ENCODE measurements at regions not wholly inside any gene's neighbourhood (a gene's known extent, or its start where the extent isn't known, plus 50 kb on each side); places are given as distances from the start of the nearest gene placed in this dataset.
"Not testable (repeated sequence)": the region's sequence is repeated elsewhere in the genome, so short reads cannot be mapped to it uniquely, and the experiment has no call there.

GRCh38 chr5:17989036-17989435, 354.8 kb downstream of the TAF11L14 start:
- DNase-seq, result no peak

- DNase-seq, result no peak
Observed at GRCh38 chr5:17989567-17990563, 355.6 kb downstream of the TAF11L14 start.

- DNase-seq, result no peak
Observed at GRCh38 chr5:17991775-17992174, 357.5 kb downstream of the TAF11L14 start.

GRCh38 chr5:17992291-17992690, 358.0 kb downstream of the TAF11L14 start:
- no peak for DNase-seq

- DNase-seq, result no peak
Observed at GRCh38 chr5:17995997-17996396, 361.7 kb downstream of the TAF11L14 start.

- DNase-seq, result no peak
Observed at GRCh38 chr5:17999858-18000257, 365.6 kb downstream of the TAF11L14 start.

GRCh38 chr5:18000744-18001143, 366.5 kb downstream of the TAF11L14 start:
- no peak for DNase-seq

GRCh38 chr5:18003312-18003711, 369.1 kb downstream of the TAF11L14 start:
- DNase-seq, result no peak

- no peak for DNase-seq
Observed at GRCh38 chr5:18003784-18004183, 369.5 kb downstream of the TAF11L14 start.

- DNase-seq, result not testable (repeated sequence)
Observed at GRCh38 chr5:18006235-18006634, 372.0 kb downstream of the TAF11L14 start.

- DNase-seq, result no peak
Observed at GRCh38 chr5:18008940-18009339, 374.7 kb downstream of the TAF11L14 start.

GRCh38 chr5:18010053-18010452, 375.8 kb downstream of the TAF11L14 start:
- no peak for DNase-seq

GRCh38 chr5:18018472-18018871, 384.2 kb downstream of the TAF11L14 start:
- DNase-seq, result no peak

- no peak for DNase-seq
Observed at GRCh38 chr5:18023275-18023674, 389.0 kb downstream of the TAF11L14 start.

GRCh38 chr5:18023986-18024385, 389.7 kb downstream of the TAF11L14 start:
- no peak for DNase-seq

- no peak for DNase-seq
Observed at GRCh38 chr5:18024542-18024941, 390.3 kb downstream of the TAF11L14 start.

GRCh38 chr5:18027241-18027867, 393.1 kb downstream of the TAF11L14 start:
- no peak for DNase-seq

- no peak for DNase-seq
Observed at GRCh38 chr5:18028036-18028435, 393.8 kb downstream of the TAF11L14 start.

GRCh38 chr5:18032744-18033143, 398.5 kb downstream of the TAF11L14 start:
- no peak for DNase-seq

- no peak for DNase-seq
Observed at GRCh38 chr5:18036531-18036930, 402.3 kb downstream of the TAF11L14 start.

- DNase-seq, result no peak
Observed at GRCh38 chr5:18037718-18038117, 403.5 kb downstream of the TAF11L14 start.

GRCh38 chr5:18043344-18043743, 409.1 kb downstream of the TAF11L14 start:
- DNase-seq, result no peak

GRCh38 chr5:18048449-18048848, 414.2 kb downstream of the TAF11L14 start:
- DNase-seq, result no peak

GRCh38 chr5:18050345-18050744, 416.1 kb downstream of the TAF11L14 start:
- no peak for DNase-seq

Data from stimulated activated CD4-positive, alpha-beta T cell treated with anti-CD3 and anti-CD28 coated beads, Interleukin-15, amount 100 ng/mL, for 24 hours (primary cell).